ENCODE measurements at regions not wholly inside any gene's neighbourhood (a gene's known extent, or its start where the extent isn't known, plus 50 kb on each side); places are given as distances from the start of the nearest gene placed in this dataset.

- Histone ChIP-seq H3K4me3 (no peak overlapping the region), H3K4me1 (no peaks in the 10 kb centered on the region), H3K4me2 (no peak overlapping the region), H3K9me3 (no peaks in the 10 kb centered on the region), H3K27ac (no peak overlapping the region)
- FAIRE-seq: no peak
- TF ChIP-seq RNF2 (IDR thresholded peaks at IDR 0.05; ENCODE audit: borderline replicate concordance, low read depth) (no peak), FOSB (CRISPR knock-in tag; IDR thresholded peaks at IDR 0.05) (no peak), ZSCAN20 (CRISPR knock-in tag; IDR thresholded peaks at IDR 0.05) (no peak), ZNF302 (CRISPR knock-in tag; IDR thresholded peaks at IDR 0.05) (no peak), GATA3 (IDR thresholded peaks at IDR 0.05; ENCODE audit: borderline replicate concordance) (no peak), MAFK (IDR thresholded peaks at IDR 0.05; ENCODE audit: partially characterized antibody) (no peak), HES2 (IDR thresholded peaks at IDR 0.05) (no peak)
- ChIA-PET POLR2A (no interaction called here), CTCF (no interaction called here)
- WGBS (ENCODE audit: missing lambda C conversion rate): 0% methylated on average over 2 of the region's 2 CpGs
- no peak for ATAC-seq
- no peak for DNase-seq (ENCODE audit: low read depth in 1 of 2, low spot score in 1 of 2)
Measured at GRCh38 chr21:24881506-24881905, 725.8 kb downstream of the MRPL39 start.

GRCh38 chr21:24870633-24871032, 736.6 kb downstream of the MRPL39 start:
- DNase-seq (ENCODE audit: low read depth in 1 of 2, low spot score in 1 of 2) (no peak), FAIRE-seq (no peak), ATAC-seq (no peak)
- Histone ChIP-seq H3K4me1 (no peaks in the 10 kb centered on the region), H3K4me3 (no peak overlapping the region), H3K4me2 (no peak overlapping the region), H3K27ac (no peak overlapping the region), H3K9me3 (no peaks in the 10 kb centered on the region)
- WGBS (ENCODE audit: missing lambda C conversion rate): 2% methylated on average over 4 of the region's 4 CpGs
- ChIA-PET CTCF (no interaction called here), POLR2A (no interaction called here)
- TF ChIP-seq CBX2 (IDR thresholded peaks at IDR 0.05; ENCODE audit: borderline replicate concordance, low read depth): no peak
- TF ChIP-seq USF2 (IDR thresholded peaks at IDR 0.05): no peak

GRCh38 chr21:24869862-24870261, 737.4 kb downstream of the MRPL39 start:
- Histone ChIP-seq H3K27ac (no peak overlapping the region), H3K4me2 (no peak overlapping the region), H3K9me3 (no peaks in the 10 kb centered on the region), H3K4me1 (no peaks in the 10 kb centered on the region), H3K4me3 (no peak overlapping the region)
- POLR2A ChIA-PET: no interaction called here
- ATAC-seq (no peak), FAIRE-seq (no peak), DNase-seq (ENCODE audit: low read depth in 1 of 2, low spot score in 1 of 2) (no peak)
- TF ChIP-seq EP300 (IDR thresholded peaks at IDR 0.05) (no peak), TFCP2L1 (CRISPR knock-in tag; IDR thresholded peaks at IDR 0.05) (no peak), NPAS2 (CRISPR knock-in tag; IDR thresholded peaks at IDR 0.05; ENCODE audit: borderline replicate concordance) (no peak), FOSL2 (IDR thresholded peaks at IDR 0.05) (no peak), FOSL2 (CRISPR knock-in tag; IDR thresholded peaks at IDR 0.05) (no peak), MAFK (IDR thresholded peaks at IDR 0.05; ENCODE audit: partially characterized antibody) (no peak), KDM1A (IDR thresholded peaks at IDR 0.05; ENCODE audit: low read depth) (no peak), RCOR1 (IDR thresholded peaks at IDR 0.05; ENCODE audit: low read depth, low read length) (no peak)
- WGBS (ENCODE audit: missing lambda C conversion rate): 21% methylated on average over 2 of the region's 2 CpGs
- CTCF ChIA-PET: no interaction called here

- ATAC-seq (no peak), DNase-seq (ENCODE audit: low read depth in 1 of 2, low spot score in 1 of 2) (no peak), FAIRE-seq (no peak)
- ChIA-PET POLR2A (no interaction called here), CTCF (no interaction called here)
- H3K4me1 ChIP-seq: no peaks in the 10 kb centered on the region
- H3K4me3 ChIP-seq: no peak overlapping the region
- 0% methylated on average over 1 of the region's 1 CpG for WGBS (ENCODE audit: missing lambda C conversion rate)
- H3K27ac ChIP-seq: no peak overlapping the region
- no peaks in the 10 kb centered on the region for H3K9me3 ChIP-seq
- H3K4me2 ChIP-seq: no peak overlapping the region
- TF ChIP-seq SREBF2 (IDR thresholded peaks at IDR 0.05) (no peak), MAFK (IDR thresholded peaks at IDR 0.05; ENCODE audit: partially characterized antibody) (peak; percentile 33)
Measured at GRCh38 chr21:24868117-24868516, 739.2 kb downstream of the MRPL39 start.

GRCh38 chr21:24861471-24861870, 745.8 kb downstream of the MRPL39 start:
- POLR2A ChIA-PET: no interaction called here
- TF ChIP-seq ATOH8 (CRISPR knock-in tag; IDR thresholded peaks at IDR 0.05; ENCODE audit: low read depth) (no peak), CTCF (IDR thresholded peaks at IDR 0.05) (no peak), KDM5A (IDR thresholded peaks at IDR 0.05) (no peak), REST (IDR thresholded peaks at IDR 0.05) (no peak)
- no peak for DNase-seq (ENCODE audit: low read depth in 1 of 2, low spot score in 1 of 2)
- CTCF ChIA-PET: no interaction called here
- no peak for FAIRE-seq
- no peak for ATAC-seq
- no peaks in the 10 kb centered on the region for H3K4me1 ChIP-seq
- H3K9me3 ChIP-seq: no peaks in the 10 kb centered on the region
- 0% methylated on average over 1 of the region's 1 CpG for WGBS (ENCODE audit: missing lambda C conversion rate)
- H3K27ac ChIP-seq: no peak overlapping the region
- H3K4me2 ChIP-seq: no peak overlapping the region
- no peak overlapping the region for H3K4me3 ChIP-seq

Data from A549 (cell line).